Stimulated activated naive CD8-positive, alpha-beta T cell treated with anti-CD3 and anti-CD28 coated beads, Interleukin-15, amount 100 ng/mL, for 72 hours (primary cell): ENCODE measurements at regions not wholly inside any gene's neighbourhood (a gene's known extent, or its start where the extent isn't known, plus 50 kb on each side); places are given as distances from the start of the nearest gene placed in this dataset.

ENCODE experiments used
- ATAC-seq: fragments of 150-1000 bp; cut with Tn5 transposase; 2 replicates; pipeline ENCODE4 v1.10.0; 2021; ENCODE audit warnings: mild to moderate bottlenecking, moderate library complexity
- DNase-seq, 2 donors: peaks; one replicate each; pipeline ENCODE4 v3.0.0; 2021 to 2022
- H3K27ac Mint-ChIP-seq, 2 donors: one replicate each; pipeline ENCODE4 v1.8.0; 2022; ENCODE audit warnings: mild to moderate bottlenecking in 2 of 2, mixed read lengths in 2 of 2, moderate library complexity in 2 of 2
- H3K27me3 Mint-ChIP-seq: one replicate; pipeline ENCODE4 v1.8.0; 2022; ENCODE audit warnings: mixed read lengths
- H3K4me1 Mint-ChIP-seq: one replicate; pipeline ENCODE4 v1.8.0; 2022; ENCODE audit warnings: mild to moderate bottlenecking, mixed read lengths
- H3K4me3 Mint-ChIP-seq, 2 donors: one replicate each; pipeline ENCODE4 v1.8.0; 2022; ENCODE audit warnings: mild to moderate bottlenecking in 2 of 2, mixed read lengths in 2 of 2, moderate library complexity in 1 of 2
- H3K9me3 Mint-ChIP-seq, 2 donors: one replicate each; pipeline ENCODE4 v1.8.0; 2022; ENCODE audit warnings: mixed read lengths in 2 of 2

- no peak overlapping the region for H3K4me3 Mint-ChIP-seq
Observed at GRCh38 chr18:26757263-26758019, 108.1 kb downstream of the AQP4 start.

GRCh38 chr18:26756556-26756955 is 109.0 kb downstream of the AQP4 start:
- Mint-ChIP-seq H3K27me3 (no peaks in the 10 kb centered on the region), H3K4me3 (no peak overlapping the region), H3K4me1 (no peaks in the 10 kb centered on the region), H3K9me3 (no peaks in the 10 kb centered on the region), H3K27ac (no peak overlapping the region)
- ATAC-seq = no peak
- no peak for DNase-seq

More at GRCh38 chr18:26757263-26758019, 108.1 kb downstream of the AQP4 start:
- ATAC-seq (no peak), DNase-seq (no peak)
- H3K27ac Mint-ChIP-seq = no peak overlapping the region
- H3K27me3 Mint-ChIP-seq = no peaks in the 10 kb centered on the region
- no peaks in the 10 kb centered on the region for H3K9me3 Mint-ChIP-seq
- H3K4me1 Mint-ChIP-seq = no peaks in the 10 kb centered on the region

GRCh38 chr18:26746826-26747475 is 118.6 kb downstream of the AQP4 start:
- H3K27ac Mint-ChIP-seq = no peak overlapping the region
- DNase-seq (no peak), ATAC-seq (no peak)
- no peaks in the 10 kb centered on the region for H3K27me3 Mint-ChIP-seq
- H3K9me3 Mint-ChIP-seq = no peaks in the 10 kb centered on the region
- no peaks in the 10 kb centered on the region for H3K4me1 Mint-ChIP-seq
- H3K4me3 Mint-ChIP-seq = no peak overlapping the region

GRCh38 chr18:26746398-26746797 is 119.1 kb downstream of the AQP4 start:
- Mint-ChIP-seq H3K4me3 (no peak overlapping the region), H3K9me3 (no peaks in the 10 kb centered on the region), H3K27me3 (no peaks in the 10 kb centered on the region), H3K27ac (no peak overlapping the region), H3K4me1 (no peaks in the 10 kb centered on the region)
- ATAC-seq = no peak
- DNase-seq = no peak

GRCh38 chr18:26745288-26746181 is 120.0 kb downstream of the AQP4 start:
- Mint-ChIP-seq H3K9me3 (no peaks in the 10 kb centered on the region), H3K27ac (no peak overlapping the region), H3K4me1 (no peaks in the 10 kb centered on the region), H3K4me3 (no peak overlapping the region), H3K27me3 (no peaks in the 10 kb centered on the region)
- DNase-seq = no peak
- ATAC-seq = peak; percentile 37

GRCh38 chr18:26741758-26742157 is 123.7 kb downstream of the AQP4 start:
- Mint-ChIP-seq H3K27me3 (no peaks in the 10 kb centered on the region), H3K4me1 (no peaks in the 10 kb centered on the region), H3K9me3 (no peaks in the 10 kb centered on the region), H3K27ac (no peak overlapping the region), H3K4me3 (no peak overlapping the region)
- ATAC-seq (no peak), DNase-seq (no peak)

- DNase-seq (no peak), ATAC-seq (no peak)
- no peaks in the 10 kb centered on the region for H3K27me3 Mint-ChIP-seq
- H3K4me3 Mint-ChIP-seq = no peak overlapping the region
- H3K4me1 Mint-ChIP-seq = no peaks in the 10 kb centered on the region
- H3K27ac Mint-ChIP-seq = no peak overlapping the region
- no peaks in the 10 kb centered on the region for H3K9me3 Mint-ChIP-seq
Observed at GRCh38 chr18:26741048-26741447, 124.5 kb downstream of the AQP4 start.

GRCh38 chr18:26740396-26740795 is 125.1 kb downstream of the AQP4 start:
- no peak overlapping the region for H3K27ac Mint-ChIP-seq
- H3K4me3 Mint-ChIP-seq = no peak overlapping the region
- no peaks in the 10 kb centered on the region for H3K9me3 Mint-ChIP-seq
- ATAC-seq (no peak), DNase-seq (no peak)
- no peaks in the 10 kb centered on the region for H3K4me1 Mint-ChIP-seq
- no peaks in the 10 kb centered on the region for H3K27me3 Mint-ChIP-seq

GRCh38 chr18:26738706-26739105 is 126.8 kb downstream of the AQP4 start:
- H3K27me3 Mint-ChIP-seq = no peaks in the 10 kb centered on the region
- no peak for ATAC-seq
- H3K4me3 Mint-ChIP-seq = no peak overlapping the region
- no peak overlapping the region for H3K27ac Mint-ChIP-seq
- no peaks in the 10 kb centered on the region for H3K9me3 Mint-ChIP-seq
- DNase-seq = no peak
- no peaks in the 10 kb centered on the region for H3K4me1 Mint-ChIP-seq

- Mint-ChIP-seq H3K4me3 (no peak overlapping the region), H3K9me3 (no peaks in the 10 kb centered on the region), H3K27ac (no peak overlapping the region), H3K4me1 (no peaks in the 10 kb centered on the region), H3K27me3 (no peaks in the 10 kb centered on the region)
- DNase-seq (no peak), ATAC-seq (no peak)
Observed at GRCh38 chr18:26736301-26736700, 129.2 kb downstream of the AQP4 start.

- Mint-ChIP-seq H3K4me3 (no peak overlapping the region), H3K27me3 (no peaks in the 10 kb centered on the region), H3K4me1 (no peaks in the 10 kb centered on the region), H3K27ac (no peak overlapping the region), H3K9me3 (no peaks in the 10 kb centered on the region)
- no peak for ATAC-seq
- no peak for DNase-seq
Observed at GRCh38 chr18:26734760-26735159, 130.7 kb downstream of the AQP4 start.

GRCh38 chr18:26729449-26729848 is 136.1 kb downstream of the AQP4 start:
- H3K4me3 Mint-ChIP-seq = no peak overlapping the region
- H3K4me1 Mint-ChIP-seq = no peaks in the 10 kb centered on the region
- H3K27ac Mint-ChIP-seq = no peak overlapping the region
- DNase-seq (no peak), ATAC-seq (no peak)
- H3K9me3 Mint-ChIP-seq = no peaks in the 10 kb centered on the region
- no peaks in the 10 kb centered on the region for H3K27me3 Mint-ChIP-seq

GRCh38 chr18:26729008-26729407 is 136.5 kb downstream of the AQP4 start:
- Mint-ChIP-seq H3K27me3 (no peaks in the 10 kb centered on the region), H3K4me3 (no peak overlapping the region), H3K27ac (no peak overlapping the region), H3K9me3 (no peaks in the 10 kb centered on the region), H3K4me1 (no peaks in the 10 kb centered on the region)
- ATAC-seq (no peak), DNase-seq (no peak)

GRCh38 chr18:26723981-26724380 is 141.5 kb downstream of the AQP4 start:
- no peak overlapping the region for H3K4me3 Mint-ChIP-seq
- no peaks in the 10 kb centered on the region for H3K27me3 Mint-ChIP-seq
- ATAC-seq (no peak), DNase-seq (no peak)
- H3K9me3 Mint-ChIP-seq = no peaks in the 10 kb centered on the region
- no peak overlapping the region for H3K27ac Mint-ChIP-seq
- H3K4me1 Mint-ChIP-seq = no peaks in the 10 kb centered on the region

GRCh38 chr18:26722565-26722931 is 143.0 kb downstream of the AQP4 start:
- H3K4me3 Mint-ChIP-seq = no peak overlapping the region

More at GRCh38 chr18:26722565-26722931, 143.0 kb downstream of the AQP4 start:
- Mint-ChIP-seq H3K4me1 (no peaks in the 10 kb centered on the region), H3K9me3 (no peaks in the 10 kb centered on the region), H3K27me3 (no peaks in the 10 kb centered on the region), H3K27ac (no peak overlapping the region)
- ATAC-seq (no peak), DNase-seq (no peak)
